HG02870 (cell line): ENCODE measurements at regions not wholly inside any gene's neighbourhood (a gene's known extent, or its start where the extent isn't known, plus 50 kb on each side); places are given as distances from the start of the nearest gene placed in this dataset.
"Not testable (repeated sequence)": the region's sequence is repeated elsewhere in the genome, so short reads cannot be mapped to it uniquely, and the experiment has no call there.

Source experiments
- ATAC-seq: cut with Tn5 transposase; IDR thresholded peaks from one replicate; pipeline ENCODE4 v1.9.1; 2021; ENCODE audit warnings: mild to moderate bottlenecking, moderate library complexity; ENCODE audit not compliant: unreplicated experiment

DNA sequence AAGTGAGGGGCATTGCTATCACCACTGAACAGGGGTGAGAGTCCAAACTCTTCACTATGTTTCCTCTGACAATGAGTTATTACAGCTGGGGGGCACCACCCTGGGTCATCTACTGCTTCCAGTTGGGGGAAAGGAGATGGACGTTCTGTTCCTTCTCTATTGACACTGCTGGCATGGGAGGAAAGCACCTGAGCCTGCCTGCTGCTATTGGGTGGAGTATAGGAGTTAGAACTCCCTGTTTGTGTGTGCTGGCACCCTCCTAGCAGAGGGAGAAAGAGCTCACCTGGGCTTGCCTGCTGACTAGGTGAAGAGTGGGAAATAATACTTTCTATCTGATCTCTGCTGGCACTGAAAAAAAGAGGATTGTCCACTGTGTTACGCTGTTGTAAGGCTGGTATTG lies 163.8 kb downstream of the MSN start:
- ATAC-seq, result no peak

DNA sequence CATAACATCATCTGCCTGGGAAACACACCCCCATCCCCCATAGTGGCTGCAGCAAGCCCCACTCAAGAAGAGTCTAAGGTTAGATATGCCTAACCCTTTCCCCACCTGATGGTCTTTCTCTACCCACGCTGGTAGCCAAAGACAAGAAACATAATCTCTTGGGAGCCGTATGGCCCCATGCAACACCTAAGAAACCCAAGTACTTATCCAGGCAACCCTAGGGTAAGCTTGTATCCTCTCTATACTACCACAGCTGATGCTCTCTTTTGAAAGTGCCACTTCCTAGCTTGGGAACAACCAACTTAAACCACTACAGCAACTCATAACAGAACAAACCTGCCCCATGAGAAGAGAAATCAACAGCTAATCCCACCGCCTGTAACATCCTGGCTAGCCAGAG lies 161.1 kb downstream of the MSN start:
- ATAC-seq, result no peak

DNA sequence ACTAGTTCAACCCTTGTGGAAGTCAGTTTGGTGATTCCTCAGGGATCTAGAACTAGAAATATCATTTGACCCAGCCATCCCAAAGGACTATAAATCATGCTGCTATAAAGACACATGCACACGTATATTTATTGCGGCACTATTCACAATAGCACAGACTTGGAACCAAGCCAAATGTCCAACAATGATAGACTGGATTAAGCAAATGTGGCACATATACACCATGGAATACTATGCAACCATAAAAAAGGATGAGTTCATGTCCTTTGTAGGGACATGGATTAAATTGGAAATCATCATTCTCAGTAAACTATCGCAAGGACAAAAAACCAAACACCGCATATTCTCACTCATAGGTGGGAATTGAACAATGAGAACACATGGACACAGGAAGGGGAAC lies 157.8 kb downstream of the MSN start:
- not testable (repeated sequence) for ATAC-seq

DNA sequence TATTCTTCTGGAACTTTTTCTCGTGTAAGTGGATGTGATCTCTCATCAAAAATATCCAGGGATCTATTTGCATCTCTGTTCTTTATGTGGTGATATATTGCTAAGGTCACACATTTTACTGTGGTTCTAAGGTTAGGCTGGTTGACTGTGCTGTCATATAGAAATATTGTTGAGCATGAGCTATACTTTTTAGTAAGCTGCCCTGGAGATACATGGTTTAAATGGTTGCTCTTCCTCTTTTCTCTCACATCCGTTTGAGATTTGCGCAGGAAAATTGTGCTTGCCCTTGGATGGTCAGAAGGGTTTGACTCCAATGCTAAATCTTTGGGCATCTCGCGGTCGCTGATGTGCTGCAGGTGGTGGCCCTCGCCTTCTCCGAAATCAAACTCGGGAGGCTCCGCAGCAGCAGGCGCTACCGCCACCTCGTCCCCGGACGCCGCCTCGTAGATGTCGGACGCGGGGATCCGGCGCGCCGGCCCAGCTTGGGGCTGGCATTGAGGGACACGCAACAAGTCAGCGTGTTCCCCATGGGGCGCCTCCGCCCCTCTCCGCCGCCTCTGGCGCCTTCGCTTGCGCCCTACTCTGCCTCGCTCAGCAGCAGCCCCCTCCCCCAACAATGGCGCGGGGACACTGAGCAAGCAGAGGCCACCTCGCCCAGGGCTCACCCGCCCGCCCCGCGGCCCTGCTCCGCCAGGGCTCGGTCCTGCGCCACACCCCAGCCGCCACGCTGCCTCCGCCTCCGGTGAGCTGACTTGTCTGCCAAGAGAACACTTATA lies 154.5 kb downstream of the MSN start:
- peak; percentile 65 for ATAC-seq

DNA sequence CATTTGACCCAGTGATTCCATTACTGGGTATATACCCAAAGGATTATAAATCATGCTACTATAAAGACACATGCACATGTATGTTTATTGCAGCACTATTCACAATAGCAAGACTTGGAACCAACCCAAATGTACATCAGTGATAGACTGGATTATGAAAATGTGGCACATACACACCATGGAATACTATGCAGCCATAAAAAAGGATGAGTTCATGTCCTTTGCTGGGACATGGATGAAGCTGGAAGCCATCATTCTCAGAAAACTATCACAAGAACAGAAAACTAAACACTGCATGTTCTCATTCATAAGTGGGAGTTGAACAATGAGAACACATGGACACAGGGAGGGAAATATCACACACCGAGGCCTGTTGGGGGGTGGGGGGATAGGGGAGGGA lies 152.5 kb downstream of the MSN start:
- not testable (repeated sequence) for ATAC-seq

DNA sequence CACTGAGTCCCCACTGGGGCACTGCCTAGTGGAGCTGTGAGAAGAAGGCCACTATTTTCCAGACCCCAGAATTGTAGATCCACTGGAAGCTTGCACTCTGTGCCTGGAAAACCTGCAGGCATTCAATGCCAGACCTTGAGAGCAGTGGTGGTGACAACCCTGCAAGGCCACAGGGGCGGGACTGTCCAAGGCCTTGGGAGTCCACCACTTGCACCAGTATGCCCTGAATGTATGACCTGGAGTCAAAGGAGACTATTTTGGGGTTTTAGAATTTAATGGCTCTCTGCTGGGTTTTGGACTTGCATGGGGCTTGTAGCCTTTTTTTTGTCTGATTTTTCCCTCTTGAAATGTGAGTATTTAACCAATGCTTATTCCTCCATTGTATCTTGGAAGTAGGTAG lies 145.8 kb downstream of the MSN start:
- ATAC-seq, result no peak

DNA sequence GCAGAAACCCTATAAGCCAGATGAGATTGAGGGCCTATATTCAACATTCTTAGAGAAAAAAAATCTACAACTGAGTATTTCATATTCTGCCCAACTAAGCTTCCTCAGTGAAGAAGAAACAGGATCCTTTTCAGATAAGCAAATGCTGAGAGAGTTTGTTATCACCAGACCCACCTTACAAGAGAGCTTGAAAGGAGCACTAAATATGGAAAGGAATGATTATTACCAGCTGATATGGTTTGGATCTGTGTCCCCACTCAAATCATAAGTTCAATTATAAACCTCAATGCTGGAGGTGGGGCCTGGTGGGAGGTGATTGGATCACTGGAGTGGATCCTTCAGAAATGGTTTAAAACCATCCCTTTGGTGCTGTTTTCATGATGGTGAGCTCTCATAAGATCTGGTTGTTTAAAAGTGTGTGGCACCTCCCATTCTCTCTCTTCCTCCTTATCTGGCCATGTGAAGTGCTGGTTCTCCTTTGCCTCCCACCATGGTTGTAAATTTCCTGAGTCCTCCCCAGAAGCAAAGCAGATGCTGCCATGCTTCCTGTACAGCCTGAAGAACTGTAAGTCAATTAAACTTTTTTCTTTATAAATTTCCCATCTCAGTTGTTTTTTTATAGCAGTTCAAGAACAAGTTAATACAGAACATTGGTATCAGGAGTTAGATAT lies 144.2 kb downstream of the MSN start:
- no peak for ATAC-seq
